Prostate gland (tissue), 2 donors: ENCODE measurements at regions not wholly inside any gene's neighbourhood (a gene's known extent, or its start where the extent isn't known, plus 50 kb on each side); places are given as distances from the start of the nearest gene placed in this dataset.

Experiments
- POLR2A ChIP-seq: fragments of 450-650 bp; IDR thresholded peaks from one replicate; pipeline ENCODE4 v1.6.1; 2016; ENCODE audit warnings: antibody characterized with exemption, mild to moderate bottlenecking
- POLR2AphosphoS5 ChIP-seq: sonication (generic); formaldehyde crosslinking; IDR thresholded peaks from one replicate; pipeline ENCODE4 v1.6.1; 2017; ENCODE audit warnings: antibody characterized with exemption
- TF ChIP-seq, protein P1 (sequence below), 4 experiments: fragments of 200-600 bp in 2 of 4; fragments of 450-650 bp in 2 of 4; sonication (generic) in 2 of 4; IDR thresholded peaks; 1 replicate in 3 of 4; 2 replicates in 1 of 4; pipeline ENCODE4 v1.5.1; 2016 to 2019; ENCODE audit warnings: antibody characterized with exemption in 4 of 4, mild to moderate bottlenecking in 2 of 4, moderate library complexity in 2 of 4

- TF ChIP-seq, protein P1, sequence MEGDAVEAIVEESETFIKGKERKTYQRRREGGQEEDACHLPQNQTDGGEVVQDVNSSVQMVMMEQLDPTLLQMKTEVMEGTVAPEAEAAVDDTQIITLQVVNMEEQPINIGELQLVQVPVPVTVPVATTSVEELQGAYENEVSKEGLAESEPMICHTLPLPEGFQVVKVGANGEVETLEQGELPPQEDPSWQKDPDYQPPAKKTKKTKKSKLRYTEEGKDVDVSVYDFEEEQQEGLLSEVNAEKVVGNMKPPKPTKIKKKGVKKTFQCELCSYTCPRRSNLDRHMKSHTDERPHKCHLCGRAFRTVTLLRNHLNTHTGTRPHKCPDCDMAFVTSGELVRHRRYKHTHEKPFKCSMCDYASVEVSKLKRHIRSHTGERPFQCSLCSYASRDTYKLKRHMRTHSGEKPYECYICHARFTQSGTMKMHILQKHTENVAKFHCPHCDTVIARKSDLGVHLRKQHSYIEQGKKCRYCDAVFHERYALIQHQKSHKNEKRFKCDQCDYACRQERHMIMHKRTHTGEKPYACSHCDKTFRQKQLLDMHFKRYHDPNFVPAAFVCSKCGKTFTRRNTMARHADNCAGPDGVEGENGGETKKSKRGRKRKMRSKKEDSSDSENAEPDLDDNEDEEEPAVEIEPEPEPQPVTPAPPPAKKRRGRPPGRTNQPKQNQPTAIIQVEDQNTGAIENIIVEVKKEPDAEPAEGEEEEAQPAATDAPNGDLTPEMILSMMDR (IDR thresholded peaks at IDR 0.05): no peak
- TF ChIP-seq POLR2A (no peak), POLR2AphosphoS5 (no peak)
These were observed 255.5 kb upstream of the C11orf87 start for GRCh38 chr11:109166441-109166840.
